ENCODE measurements at regions not wholly inside any gene's neighbourhood (a gene's known extent, or its start where the extent isn't known, plus 50 kb on each side); places are given as distances from the start of the nearest gene placed in this dataset.

GRCh38 chr13:87788363-87788762 is 117.2 kb downstream of the SLITRK5 start:
- TF ChIP-seq CTCF (IDR thresholded peaks at IDR 0.05) (no peak), POLR2AphosphoS5 (IDR thresholded peaks at IDR 0.05) (no peak), POLR2A (IDR thresholded peaks at IDR 0.05) (no peak)

Measured in sigmoid colon (tissue), 4 donors.